ENCODE measurements at regions not wholly inside any gene's neighbourhood (a gene's known extent, or its start where the extent isn't known, plus 50 kb on each side); places are given as distances from the start of the nearest gene placed in this dataset.

DNA sequence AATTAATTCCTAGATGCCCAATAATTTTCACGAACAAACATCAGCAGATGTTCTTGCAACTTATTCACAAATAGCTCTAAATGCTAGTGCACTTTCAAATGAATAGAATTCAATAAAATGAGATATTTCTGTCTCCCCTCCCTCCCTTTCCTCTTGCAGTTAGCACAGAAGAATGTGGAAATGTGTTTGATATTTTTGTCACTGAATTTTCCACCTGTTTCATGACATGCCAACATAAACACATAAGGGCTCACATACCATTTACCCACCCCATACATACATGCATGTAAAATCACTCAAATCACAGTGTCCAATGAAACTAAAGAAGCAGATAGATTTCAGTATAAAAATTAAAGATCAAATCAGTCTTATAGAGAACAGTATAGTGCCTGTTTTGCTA is 746.9 kb upstream of the MARCKS start:
- no peak for DNase-seq
- Mint-ChIP-seq H3K27me3 (no peaks in the 10 kb centered on the region), H3K9me3 (peaks cover 12% of the 10 kb centered on the region), H3K4me1 (ENCODE audit: low read depth) (no peaks in the 10 kb centered on the region), H3K27ac (no peak overlapping the region), H3K4me3 (no peak overlapping the region), H3K36me3 (ENCODE audit: low read depth) (no peaks in the 10 kb centered on the region)

DNA sequence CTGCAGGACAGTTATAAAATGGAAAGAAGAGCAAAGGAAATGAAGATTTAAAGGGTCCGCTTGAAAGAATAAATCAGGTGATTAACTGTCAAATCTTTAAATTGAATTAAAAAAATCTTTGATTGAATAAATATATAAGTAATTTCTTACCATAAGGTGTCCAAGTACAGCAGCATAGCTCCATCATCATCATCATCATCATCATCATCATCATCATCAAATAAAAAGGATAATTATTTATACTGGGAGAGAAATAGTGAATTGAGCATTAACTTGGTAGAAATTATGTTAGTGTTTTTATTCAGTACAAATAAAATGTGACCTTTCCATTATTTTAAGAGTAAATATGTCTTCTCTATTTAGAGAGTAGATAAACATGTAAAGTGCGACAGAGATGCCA is 745.6 kb upstream of the MARCKS start:
- no peak for DNase-seq
- Mint-ChIP-seq H3K36me3 (ENCODE audit: low read depth) (no peaks in the 10 kb centered on the region), H3K27me3 (no peaks in the 10 kb centered on the region)

DNA sequence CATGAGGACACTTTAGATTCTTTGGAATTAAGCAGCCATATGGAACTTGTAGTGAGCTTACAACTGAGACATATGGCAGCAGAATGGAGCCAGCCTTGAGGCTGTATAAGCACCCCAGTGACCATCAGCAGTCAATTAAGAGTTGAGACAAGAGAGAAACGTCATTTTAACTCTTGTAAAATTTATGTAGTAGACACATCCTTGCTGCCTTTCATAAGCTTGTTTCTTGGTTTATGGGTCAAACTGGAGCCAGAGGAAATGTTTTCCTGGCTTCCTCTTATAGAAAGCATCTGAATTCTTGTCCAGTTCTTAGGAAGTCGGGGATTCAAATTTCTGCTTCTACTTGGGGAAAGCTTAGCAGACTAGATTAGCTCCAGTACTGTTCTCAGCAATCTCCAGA is 745.1 kb upstream of the MARCKS start:
- Mint-ChIP-seq H3K36me3 (ENCODE audit: low read depth) (no peaks in the 10 kb centered on the region), H3K4me3 (no peak overlapping the region), H3K4me1 (ENCODE audit: low read depth) (no peaks in the 10 kb centered on the region), H3K27me3 (no peaks in the 10 kb centered on the region), H3K27ac (no peak overlapping the region), H3K9me3 (peaks cover 16% of the 10 kb centered on the region)
- DNase-seq = no peak

More for the DNA sequence above, 745.6 kb upstream of the MARCKS start:
- Mint-ChIP-seq H3K4me3 (no peak overlapping the region), H3K4me1 (ENCODE audit: low read depth) (no peaks in the 10 kb centered on the region), H3K9me3 (peaks cover 15% of the 10 kb centered on the region), H3K27ac (no peak overlapping the region)

DNA sequence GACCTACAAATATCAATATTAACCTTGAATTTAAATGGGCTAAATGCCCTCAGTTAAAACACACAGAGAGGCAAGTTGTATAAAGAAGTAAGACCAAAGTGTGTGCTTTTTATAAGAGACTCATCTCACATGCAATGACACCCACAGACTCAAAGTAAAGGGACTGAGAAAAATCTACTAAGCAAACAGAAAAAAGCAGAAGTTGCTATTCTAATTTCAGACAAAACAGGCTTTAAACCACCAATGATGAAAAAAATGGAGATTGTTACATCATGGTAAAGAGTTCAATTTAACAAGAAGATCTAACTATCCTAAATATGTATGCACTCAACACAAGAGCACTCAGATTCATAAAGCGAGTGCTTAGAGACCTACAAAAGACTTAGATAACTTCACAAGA is 741.9 kb upstream of the MARCKS start:
- DNase-seq = no peak
- H3K4me1 Mint-ChIP-seq (ENCODE audit: low read depth) = no peaks in the 10 kb centered on the region
- no peaks in the 10 kb centered on the region for H3K27me3 Mint-ChIP-seq
- H3K27ac Mint-ChIP-seq = no peak overlapping the region
- H3K36me3 Mint-ChIP-seq (ENCODE audit: low read depth) = no peaks in the 10 kb centered on the region
- H3K9me3 Mint-ChIP-seq = peaks cover 24% of the 10 kb centered on the region
- H3K4me3 Mint-ChIP-seq = no peak overlapping the region

DNA sequence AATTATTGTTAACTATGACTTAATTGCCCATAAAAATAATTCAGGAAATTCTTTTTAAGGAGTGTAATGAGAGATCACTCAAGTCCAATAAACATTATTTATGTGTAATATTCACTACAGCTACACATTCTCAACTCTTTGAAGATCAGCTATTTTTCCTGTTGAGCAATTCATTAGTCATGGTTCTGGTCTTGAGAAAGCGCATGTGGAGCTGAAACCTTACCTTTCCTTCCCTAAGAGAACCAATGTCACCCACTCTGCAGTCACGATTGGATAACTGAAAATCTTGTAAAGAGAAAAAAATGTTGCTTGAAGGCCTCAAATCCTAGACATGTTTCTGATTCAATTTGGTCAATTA is 736.9 kb upstream of the MARCKS start:
- no peak for DNase-seq
- Mint-ChIP-seq H3K4me3 (no peak overlapping the region), H3K27me3 (no peaks in the 10 kb centered on the region), H3K36me3 (ENCODE audit: low read depth) (no peaks in the 10 kb centered on the region), H3K9me3 (peaks cover 14% of the 10 kb centered on the region), H3K4me1 (ENCODE audit: low read depth) (no peaks in the 10 kb centered on the region), H3K27ac (no peak overlapping the region)

DNA sequence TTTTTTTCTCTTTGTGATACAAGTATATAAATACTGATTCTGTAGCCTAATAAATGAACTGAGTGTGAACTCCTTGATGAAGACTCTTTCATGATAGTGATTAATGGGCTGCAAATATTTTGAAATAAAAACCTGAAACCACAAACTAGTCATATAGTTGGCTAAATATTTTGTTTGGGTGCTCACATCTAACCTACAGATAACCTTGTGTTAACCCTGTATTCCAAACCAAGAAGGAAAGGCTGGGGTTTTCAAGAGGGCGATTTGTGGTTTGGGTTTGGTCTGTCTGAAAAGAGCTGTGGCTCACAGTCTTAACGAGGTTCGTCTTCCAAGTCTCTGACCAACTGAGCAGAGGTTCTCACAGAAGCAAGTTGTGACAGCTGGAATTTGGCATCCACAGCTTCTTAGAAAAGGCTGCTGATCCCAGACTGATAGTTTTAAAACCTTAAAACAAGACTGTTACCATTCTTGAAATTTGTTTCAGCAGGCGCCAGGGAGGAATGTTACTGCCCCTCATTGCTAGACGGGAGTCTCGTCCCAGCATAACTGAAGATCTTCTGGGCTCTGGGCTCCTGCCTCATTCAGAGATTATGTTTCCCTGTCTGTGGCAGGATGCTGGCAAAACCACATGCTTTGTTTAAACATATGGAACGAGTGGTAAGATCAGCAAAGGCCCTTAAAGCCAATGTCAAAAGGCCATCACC is 736.4 kb upstream of the MARCKS start:
- no peak for DNase-seq
- Mint-ChIP-seq H3K9me3 (peaks cover 14% of the 10 kb centered on the region), H3K27me3 (no peaks in the 10 kb centered on the region), H3K36me3 (ENCODE audit: low read depth) (no peaks in the 10 kb centered on the region), H3K4me3 (no peak overlapping the region), H3K4me1 (ENCODE audit: low read depth) (no peaks in the 10 kb centered on the region), H3K27ac (no peak overlapping the region)

DNA sequence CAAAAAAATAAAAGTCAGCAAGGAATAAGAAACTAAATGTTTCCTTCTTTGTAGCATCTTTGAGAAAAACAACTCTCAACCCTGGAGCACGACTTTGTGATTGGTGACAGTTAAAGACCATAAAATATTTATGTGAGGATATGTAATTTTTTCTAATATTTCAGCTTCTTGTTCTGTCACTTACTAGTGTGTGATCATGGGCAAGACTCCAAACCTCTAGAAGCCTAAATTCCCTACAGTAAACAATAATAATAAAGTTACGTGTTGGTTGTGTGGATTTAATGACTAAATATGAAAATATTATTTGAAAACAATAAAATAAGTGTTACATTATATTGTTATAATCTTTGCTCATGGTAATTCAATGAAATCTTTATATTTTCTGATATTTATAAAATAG is 735.6 kb upstream of the MARCKS start:
- H3K9me3 Mint-ChIP-seq = peaks cover 12% of the 10 kb centered on the region
- H3K4me3 Mint-ChIP-seq = no peak overlapping the region
- no peaks in the 10 kb centered on the region for H3K36me3 Mint-ChIP-seq (ENCODE audit: low read depth)
- H3K4me1 Mint-ChIP-seq (ENCODE audit: low read depth) = no peaks in the 10 kb centered on the region
- DNase-seq = no peak
- H3K27ac Mint-ChIP-seq = no peak overlapping the region
- H3K27me3 Mint-ChIP-seq = no peaks in the 10 kb centered on the region

DNA sequence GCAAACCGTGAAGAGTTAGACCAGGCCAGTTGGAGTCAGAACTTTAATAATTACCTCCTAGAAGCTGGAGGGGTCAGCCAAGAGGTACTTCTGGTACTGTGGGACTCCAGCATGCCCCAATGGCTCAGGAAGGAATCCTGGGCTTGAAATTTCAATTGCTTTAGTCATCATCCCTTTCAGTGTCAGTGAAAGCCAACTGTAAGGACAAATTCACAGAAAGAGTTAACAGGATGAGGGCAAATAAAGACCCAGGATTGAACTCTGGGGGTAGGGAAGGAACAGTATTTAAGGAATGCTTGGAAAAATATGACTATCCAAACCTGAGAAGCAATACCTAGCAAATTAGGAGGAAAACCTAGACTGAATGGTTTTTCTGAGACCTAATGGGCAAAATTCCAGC is 735.1 kb upstream of the MARCKS start:
- no peaks in the 10 kb centered on the region for H3K4me1 Mint-ChIP-seq (ENCODE audit: low read depth)
- no peak overlapping the region for H3K4me3 Mint-ChIP-seq
- no peaks in the 10 kb centered on the region for H3K36me3 Mint-ChIP-seq (ENCODE audit: low read depth)
- H3K27me3 Mint-ChIP-seq = no peaks in the 10 kb centered on the region
- H3K9me3 Mint-ChIP-seq = peaks cover 10% of the 10 kb centered on the region
- no peak overlapping the region for H3K27ac Mint-ChIP-seq
- no peak for DNase-seq

DNA sequence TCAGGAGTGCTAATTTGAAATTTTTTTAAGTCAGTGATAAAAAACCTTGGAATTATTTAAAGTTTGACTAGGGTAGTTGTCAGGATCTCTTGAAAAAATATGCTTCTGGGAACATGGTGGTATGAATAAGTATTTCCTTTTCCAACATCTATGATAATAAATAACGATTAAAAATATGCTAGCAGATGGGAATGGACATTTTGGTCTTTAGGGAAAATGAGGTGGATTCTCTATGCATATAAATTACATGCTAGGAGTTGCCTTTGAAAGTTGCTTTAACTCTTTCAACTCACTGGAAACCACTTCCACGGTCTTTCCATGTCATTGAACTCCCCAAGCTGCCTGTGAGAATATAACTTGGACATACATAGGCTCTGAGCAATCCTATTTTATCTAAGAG is 731.5 kb upstream of the MARCKS start:
- H3K36me3 Mint-ChIP-seq (ENCODE audit: low read depth) = no peaks in the 10 kb centered on the region
- no peaks in the 10 kb centered on the region for H3K9me3 Mint-ChIP-seq
- no peak overlapping the region for H3K4me3 Mint-ChIP-seq
- no peaks in the 10 kb centered on the region for H3K4me1 Mint-ChIP-seq (ENCODE audit: low read depth)
- H3K27ac Mint-ChIP-seq = no peak overlapping the region
- no peak for DNase-seq
- H3K27me3 Mint-ChIP-seq = no peaks in the 10 kb centered on the region

DNA sequence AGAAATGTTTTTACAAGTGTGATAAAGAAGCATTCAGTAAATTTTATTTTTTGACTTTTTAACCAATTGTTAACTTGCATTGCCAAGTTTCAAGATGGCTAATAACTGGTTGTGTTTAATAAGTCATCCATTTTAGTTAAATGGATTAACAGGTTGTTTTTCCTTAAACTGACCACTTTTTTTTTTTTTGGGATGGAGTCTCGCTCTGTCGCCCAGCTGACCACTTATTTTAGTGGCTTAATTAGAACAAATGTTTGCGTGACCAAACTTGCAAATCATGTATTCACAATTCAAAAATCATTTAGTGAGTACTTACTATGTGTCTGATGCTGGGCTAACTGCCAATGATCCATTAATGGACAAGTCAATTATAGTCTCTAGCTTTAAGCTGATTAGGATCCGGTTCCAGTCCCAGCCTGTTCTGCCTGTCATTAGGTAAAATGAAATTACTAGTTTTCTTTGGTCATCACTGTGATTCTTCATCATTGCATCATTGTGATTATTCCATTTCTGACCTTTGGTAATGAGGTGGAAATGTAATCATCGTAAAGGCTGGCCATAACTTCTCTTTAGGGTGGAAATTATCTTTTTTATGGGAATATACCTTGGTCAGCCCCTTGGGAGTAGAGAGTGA is 729.2 kb upstream of the MARCKS start:
- H3K4me1 Mint-ChIP-seq (ENCODE audit: low read depth) = no peaks in the 10 kb centered on the region
- H3K36me3 Mint-ChIP-seq (ENCODE audit: low read depth) = no peaks in the 10 kb centered on the region
- no peaks in the 10 kb centered on the region for H3K27me3 Mint-ChIP-seq
- no peak overlapping the region for H3K4me3 Mint-ChIP-seq
- no peaks in the 10 kb centered on the region for H3K9me3 Mint-ChIP-seq
- H3K27ac Mint-ChIP-seq = no peak overlapping the region
- no peak for DNase-seq

DNA sequence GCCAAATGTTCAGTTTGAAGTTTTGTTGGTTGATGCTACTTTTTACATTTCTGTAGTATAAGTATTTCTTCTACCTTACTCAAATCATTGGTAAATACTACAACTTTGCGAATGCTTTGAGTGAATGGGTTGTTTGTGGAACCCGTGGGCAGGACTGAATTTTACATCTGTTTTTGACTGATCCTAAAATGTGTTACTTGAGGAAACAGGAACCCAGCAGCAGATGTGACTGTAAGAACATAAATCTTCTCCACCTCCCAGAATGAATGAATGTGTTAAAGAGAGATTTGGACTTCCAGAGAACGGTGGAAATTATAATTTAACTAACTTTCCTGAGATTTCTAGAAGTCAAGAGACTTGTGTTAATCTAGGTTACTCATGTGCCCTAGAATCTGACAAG is 728.5 kb upstream of the MARCKS start:
- Mint-ChIP-seq H3K4me3 (no peak overlapping the region), H3K36me3 (ENCODE audit: low read depth) (no peaks in the 10 kb centered on the region), H3K9me3 (no peaks in the 10 kb centered on the region), H3K4me1 (ENCODE audit: low read depth) (no peaks in the 10 kb centered on the region), H3K27me3 (no peaks in the 10 kb centered on the region), H3K27ac (no peak overlapping the region)
- DNase-seq = no peak

DNA sequence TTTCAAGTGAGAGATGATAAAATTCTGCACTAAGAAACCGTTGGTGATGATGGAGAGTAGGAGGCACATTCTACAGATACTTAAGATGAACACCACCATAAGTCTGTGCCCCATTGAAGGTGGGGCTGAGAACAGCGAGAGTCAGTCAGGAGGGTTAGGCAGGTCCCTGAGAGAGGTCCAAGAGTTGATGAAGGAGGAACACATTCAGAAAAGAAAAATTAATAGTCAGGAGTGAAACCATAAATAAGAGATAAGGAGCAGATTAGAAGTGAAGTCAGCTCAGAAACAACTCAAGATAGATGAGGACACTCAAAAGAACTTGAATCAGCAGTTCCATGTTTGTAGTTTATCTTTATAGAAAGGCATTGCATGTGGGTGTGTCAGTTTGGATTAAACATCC is 727.2 kb upstream of the MARCKS start:
- Mint-ChIP-seq H3K4me1 (ENCODE audit: low read depth) (no peaks in the 10 kb centered on the region), H3K36me3 (ENCODE audit: low read depth) (no peaks in the 10 kb centered on the region), H3K27me3 (no peaks in the 10 kb centered on the region), H3K27ac (no peak overlapping the region), H3K9me3 (no peaks in the 10 kb centered on the region), H3K4me3 (no peak overlapping the region)
- no peak for DNase-seq

DNA sequence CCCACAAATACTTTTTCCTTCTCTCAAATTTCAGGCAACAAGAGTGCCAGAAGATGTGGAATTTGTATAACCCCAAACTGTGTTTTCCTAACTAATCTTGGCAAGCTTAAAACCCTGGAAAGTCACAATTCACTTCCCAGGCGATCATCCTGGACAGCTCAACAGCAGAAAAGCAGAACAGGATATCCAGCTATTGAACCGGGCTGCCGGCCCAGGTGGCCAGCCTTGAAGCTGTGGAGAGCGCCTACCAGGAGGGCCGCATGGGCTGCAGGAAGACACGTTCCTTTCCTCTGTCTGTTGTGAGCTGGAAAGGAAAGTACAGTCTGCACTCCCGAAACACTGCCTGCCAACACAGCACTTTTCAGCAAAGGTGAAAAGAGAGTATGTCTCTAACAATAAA is 719.7 kb upstream of the MARCKS start:
- no peaks in the 10 kb centered on the region for H3K4me1 Mint-ChIP-seq (ENCODE audit: low read depth)
- DNase-seq = no peak

DNA sequence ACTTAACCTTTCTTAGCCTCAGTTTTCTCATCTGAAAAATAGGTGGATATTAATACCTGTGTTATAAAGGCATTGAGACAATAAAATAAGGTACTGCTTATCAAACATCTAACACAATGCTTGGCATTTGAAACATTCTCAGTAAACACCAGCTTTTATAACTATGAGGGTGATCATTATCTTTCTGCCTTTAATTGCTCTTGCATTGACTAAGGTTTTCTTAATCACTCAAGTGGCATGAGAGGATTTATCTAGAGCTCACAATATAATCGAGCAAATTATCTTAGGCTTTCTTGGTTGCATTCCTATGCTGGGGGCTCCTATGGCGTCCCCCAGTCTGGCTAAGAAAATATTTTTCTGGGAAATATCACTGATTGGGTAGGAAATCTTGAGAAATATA is 716.4 kb upstream of the MARCKS start:
- no peak for DNase-seq
- Mint-ChIP-seq H3K4me3 (no peak overlapping the region), H3K27ac (no peak overlapping the region), H3K9me3 (peaks cover 4% of the 10 kb centered on the region), H3K4me1 (ENCODE audit: low read depth) (no peaks in the 10 kb centered on the region), H3K27me3 (no peaks in the 10 kb centered on the region), H3K36me3 (ENCODE audit: low read depth) (no peaks in the 10 kb centered on the region)

More for the DNA sequence above, 719.7 kb upstream of the MARCKS start:
- Mint-ChIP-seq H3K27ac (no peak overlapping the region), H3K36me3 (ENCODE audit: low read depth) (no peaks in the 10 kb centered on the region), H3K4me3 (no peak overlapping the region), H3K27me3 (no peaks in the 10 kb centered on the region), H3K9me3 (peaks cover 4% of the 10 kb centered on the region)

DNA sequence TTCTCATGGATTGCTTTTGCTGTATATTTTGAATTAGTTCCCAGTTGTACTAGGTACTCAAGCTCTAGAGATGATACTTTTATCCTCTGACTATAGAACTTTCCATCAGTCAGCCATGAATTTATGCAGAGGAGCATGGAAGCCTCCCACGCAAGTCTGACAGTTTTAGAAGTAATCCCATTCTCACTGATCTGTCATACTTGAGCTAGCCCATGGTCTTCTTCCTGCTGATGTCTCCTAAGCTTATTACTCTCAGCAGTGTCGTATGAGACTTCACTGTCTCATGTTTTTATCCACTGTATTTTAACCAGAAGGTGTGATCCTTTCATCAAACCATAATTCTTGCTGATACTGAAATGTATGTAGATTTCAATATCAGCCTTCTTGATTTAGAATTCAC is 715.2 kb upstream of the MARCKS start:
- Mint-ChIP-seq H3K27ac (no peak overlapping the region), H3K27me3 (no peaks in the 10 kb centered on the region), H3K36me3 (ENCODE audit: low read depth) (no peaks in the 10 kb centered on the region), H3K9me3 (peaks cover 4% of the 10 kb centered on the region), H3K4me1 (ENCODE audit: low read depth) (no peaks in the 10 kb centered on the region), H3K4me3 (no peak overlapping the region)
- DNase-seq = no peak
